ENCODE measurements at regions not wholly inside any gene's neighbourhood (a gene's known extent, or its start where the extent isn't known, plus 50 kb on each side); places are given as distances from the start of the nearest gene placed in this dataset.
"Not testable (repeated sequence)": the region's sequence is repeated elsewhere in the genome, so short reads cannot be mapped to it uniquely, and the experiment has no call there.

- Mint-ChIP-seq H3K27me3 (ENCODE audit: low read depth, poor library complexity) (no peaks in the 10 kb centered on the region), H3K27ac (no peak overlapping the region), H3K9me3 (peaks cover 3% of the 10 kb centered on the region), H3K36me3 (ENCODE audit: low read depth) (peaks cover 9% of the 10 kb centered on the region), H3K4me1 (no peaks in the 10 kb centered on the region), H3K4me3 (no peak overlapping the region)
- TF ChIP-seq CTCF (IDR thresholded peaks at IDR 0.05), result no peak
- no peak for DNase-seq
These were observed 376.0 kb upstream of the LRFN5 start for GRCh38 chr14:41230683-41231082.

GRCh38 chr14:41229824-41230223 is 376.9 kb upstream of the LRFN5 start:
- H3K27ac Mint-ChIP-seq, result no peak overlapping the region
- no peak for DNase-seq
- no peaks in the 10 kb centered on the region for H3K4me1 Mint-ChIP-seq
- no peaks in the 10 kb centered on the region for H3K9me3 Mint-ChIP-seq
- H3K4me3 Mint-ChIP-seq, result no peak overlapping the region
- H3K27me3 Mint-ChIP-seq (ENCODE audit: low read depth, poor library complexity), result no peaks in the 10 kb centered on the region
- H3K36me3 Mint-ChIP-seq (ENCODE audit: low read depth), result peaks cover 9% of the 10 kb centered on the region
- no peak for TF ChIP-seq CTCF (IDR thresholded peaks at IDR 0.05)

- Mint-ChIP-seq H3K27ac (no peak overlapping the region), H3K4me1 (no peaks in the 10 kb centered on the region), H3K36me3 (ENCODE audit: low read depth) (no peaks in the 10 kb centered on the region), H3K27me3 (ENCODE audit: low read depth, poor library complexity) (no peaks in the 10 kb centered on the region), H3K9me3 (no peaks in the 10 kb centered on the region), H3K4me3 (no peak overlapping the region)
- TF ChIP-seq CTCF (IDR thresholded peaks at IDR 0.05), result no peak
- DNase-seq, result no peak
These were observed 381.2 kb upstream of the LRFN5 start for GRCh38 chr14:41225433-41225832.

- Mint-ChIP-seq H3K9me3 (no peaks in the 10 kb centered on the region), H3K4me1 (no peaks in the 10 kb centered on the region), H3K4me3 (no peak overlapping the region), H3K27ac (no peak overlapping the region), H3K36me3 (ENCODE audit: low read depth) (peaks cover 5% of the 10 kb centered on the region), H3K27me3 (ENCODE audit: low read depth, poor library complexity) (no peaks in the 10 kb centered on the region)
- DNase-seq, result no peak
- TF ChIP-seq CTCF (IDR thresholded peaks at IDR 0.05), result no peak
These were observed 384.1 kb upstream of the LRFN5 start for GRCh38 chr14:41222581-41222980.

GRCh38 chr14:41214978-41215377 is 391.7 kb upstream of the LRFN5 start:
- not testable (repeated sequence) for H3K27ac Mint-ChIP-seq; H3K27me3 Mint-ChIP-seq (ENCODE audit: low read depth, poor library complexity); H3K4me1 Mint-ChIP-seq; DNase-seq; H3K4me3 Mint-ChIP-seq
- Mint-ChIP-seq H3K36me3 (ENCODE audit: low read depth) (peaks cover 12% of the 10 kb centered on the region), H3K9me3 (peaks cover 11% of the 10 kb centered on the region)

GRCh38 chr14:41201696-41202095 is 405.0 kb upstream of the LRFN5 start:
- Mint-ChIP-seq H3K27me3 (ENCODE audit: low read depth, poor library complexity) (no peaks in the 10 kb centered on the region), H3K9me3 (peaks cover 7% of the 10 kb centered on the region), H3K36me3 (ENCODE audit: low read depth) (no peaks in the 10 kb centered on the region), H3K27ac (no peak overlapping the region), H3K4me1 (peaks cover 25% of the 10 kb centered on the region), H3K4me3 (no peak overlapping the region)
- no peak for DNase-seq
- no peak for TF ChIP-seq CTCF (IDR thresholded peaks at IDR 0.05)
